GM18499 (cell line): ENCODE measurements at regions not wholly inside any gene's neighbourhood (a gene's known extent, or its start where the extent isn't known, plus 50 kb on each side); places are given as distances from the start of the nearest gene placed in this dataset.
"Not testable (repeated sequence)": the region's sequence is repeated elsewhere in the genome, so short reads cannot be mapped to it uniquely, and the experiment has no call there.

Experiments used
- ATAC-seq: cut with Tn5 transposase; IDR thresholded peaks from one replicate; pipeline ENCODE4 v1.9.1; 2021; ENCODE audit warnings: moderate number of reproducible peaks; ENCODE audit not compliant: insufficient read depth, unreplicated experiment

- no peak for ATAC-seq
Measured at GRCh38 chr6:33897189-33897780, 93.5 kb upstream of the MLN start.

- no peak for ATAC-seq
Measured at GRCh38 chr6:33896391-33897188, 92.8 kb upstream of the MLN start.

- ATAC-seq = no peak
Measured at GRCh38 chr6:33895988-33896387, 92.2 kb upstream of the MLN start.

- no peak for ATAC-seq
Measured at GRCh38 chr6:33895296-33895695, 91.5 kb upstream of the MLN start.

- no peak for ATAC-seq
Measured at GRCh38 chr6:33894438-33894837, 90.6 kb upstream of the MLN start.

- no peak for ATAC-seq
Measured at GRCh38 chr6:33892581-33893346, 89.0 kb upstream of the MLN start.

GRCh38 chr6:33888664-33889200 lies 84.9 kb upstream of the MLN start:
- no peak for ATAC-seq

GRCh38 chr6:33888183-33888582 lies 84.4 kb upstream of the MLN start:
- no peak for ATAC-seq

- ATAC-seq = no peak
Measured at GRCh38 chr6:33886673-33887144, 82.9 kb upstream of the MLN start.

- no peak for ATAC-seq
Measured at GRCh38 chr6:33885132-33886057, 81.6 kb upstream of the MLN start.

- ATAC-seq = not testable (repeated sequence)
Measured at GRCh38 chr6:33883621-33884020, 79.8 kb upstream of the MLN start.

GRCh38 chr6:33882154-33882553 lies 78.4 kb upstream of the MLN start:
- ATAC-seq = no peak

- ATAC-seq = no peak
Measured at GRCh38 chr6:33880766-33881165, 77.0 kb upstream of the MLN start.

GRCh38 chr6:33880104-33880678 lies 76.4 kb upstream of the MLN start:
- ATAC-seq = no peak

GRCh38 chr6:33878562-33878961 lies 74.8 kb upstream of the MLN start:
- no peak for ATAC-seq

GRCh38 chr6:33877982-33878535 lies 74.3 kb upstream of the MLN start:
- no peak for ATAC-seq

- ATAC-seq = no peak
Measured at GRCh38 chr6:33875696-33876095, 71.9 kb upstream of the MLN start.

- ATAC-seq = no peak
Measured at GRCh38 chr6:33875141-33875581, 71.4 kb upstream of the MLN start.

GRCh38 chr6:33874136-33874760 lies 70.4 kb upstream of the MLN start:
- ATAC-seq = no peak
